IPS DF 4.7 (cell line): ENCODE measurements at regions not wholly inside any gene's neighbourhood (a gene's known extent, or its start where the extent isn't known, plus 50 kb on each side); places are given as distances from the start of the nearest gene placed in this dataset.
"Not testable (repeated sequence)": the region's sequence is repeated elsewhere in the genome, so short reads cannot be mapped to it uniquely, and the experiment has no call there.

Experiments used
- DNase-seq: peaks from one replicate; pipeline ENCODE4 v3.0.0-alpha.2; 2013; ENCODE audit warnings: low spot score; ENCODE audit errors: extremely low read depth

GRCh38 chr5:34436761-34437501 lies 219.2 kb upstream of the RAI14 start:
- no peak for DNase-seq

- DNase-seq = no peak
These were observed 216.5 kb upstream of the RAI14 start for GRCh38 chr5:34439601-34440000.

DNA sequence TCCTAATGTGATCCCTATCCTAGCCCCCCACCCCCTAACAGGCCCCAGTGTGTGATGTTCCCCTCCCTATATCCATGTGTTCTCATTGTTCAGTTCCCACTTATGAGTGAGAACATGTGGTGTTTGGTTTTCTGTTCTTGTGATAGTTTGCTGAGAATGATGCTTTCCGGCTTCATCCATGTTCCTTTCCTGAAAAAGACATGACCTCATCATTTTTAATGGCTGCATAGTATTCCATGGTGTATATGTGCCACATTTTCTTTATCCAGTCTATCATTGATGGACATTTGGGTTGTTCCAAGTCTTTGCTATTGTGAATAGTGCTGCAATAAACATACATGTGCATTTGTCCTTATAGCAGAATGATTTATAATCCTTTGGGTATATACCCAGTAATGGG lies 214.4 kb upstream of the RAI14 start:
- not testable (repeated sequence) for DNase-seq

DNA sequence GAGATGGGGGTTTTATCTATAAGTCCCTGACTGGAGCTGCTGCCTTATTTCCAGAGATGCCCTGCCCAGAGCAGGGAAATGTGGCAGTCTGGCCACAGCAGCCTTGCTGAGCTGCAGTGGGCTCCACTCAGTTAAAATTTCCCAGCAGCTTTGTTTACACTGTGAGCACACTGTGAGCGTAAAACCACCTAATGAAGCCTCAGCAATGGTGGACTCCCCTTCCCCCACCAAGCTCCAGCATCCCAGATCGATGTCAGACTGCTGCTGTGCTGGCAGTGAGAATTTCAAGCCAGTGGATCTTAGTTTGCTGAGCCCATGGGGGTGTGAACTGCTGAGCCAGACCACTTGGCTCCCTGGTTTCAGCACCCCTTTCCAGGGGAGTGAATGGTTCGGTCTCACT lies 208.7 kb upstream of the RAI14 start:
- DNase-seq = no peak

DNA sequence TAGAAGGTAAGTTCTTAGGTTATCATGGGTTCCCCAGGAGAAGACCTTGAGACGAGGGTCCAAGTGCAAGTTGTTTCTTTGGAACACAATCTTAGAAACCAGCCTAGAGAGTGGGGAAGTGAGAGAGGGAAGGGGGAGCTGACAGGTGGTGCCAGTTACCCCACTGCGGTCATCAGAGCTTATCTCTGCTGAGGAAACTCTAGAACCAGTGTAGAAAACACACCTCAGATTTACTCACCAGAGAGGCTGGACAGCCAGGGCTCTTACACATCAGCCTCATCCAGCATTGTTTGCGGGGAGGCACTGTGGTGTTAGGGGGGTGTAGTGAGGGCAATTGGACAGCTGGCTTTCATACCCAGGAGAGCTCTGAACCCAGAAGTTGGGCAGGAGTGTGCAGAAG lies 206.5 kb upstream of the RAI14 start:
- DNase-seq = no peak

GRCh38 chr5:34450338-34450737 lies 205.8 kb upstream of the RAI14 start:
- no peak for DNase-seq

- DNase-seq = no peak
These were observed 203.8 kb upstream of the RAI14 start for GRCh38 chr5:34452170-34452828.

- no peak for DNase-seq
These were observed 201.0 kb upstream of the RAI14 start for GRCh38 chr5:34455098-34455497.

DNA sequence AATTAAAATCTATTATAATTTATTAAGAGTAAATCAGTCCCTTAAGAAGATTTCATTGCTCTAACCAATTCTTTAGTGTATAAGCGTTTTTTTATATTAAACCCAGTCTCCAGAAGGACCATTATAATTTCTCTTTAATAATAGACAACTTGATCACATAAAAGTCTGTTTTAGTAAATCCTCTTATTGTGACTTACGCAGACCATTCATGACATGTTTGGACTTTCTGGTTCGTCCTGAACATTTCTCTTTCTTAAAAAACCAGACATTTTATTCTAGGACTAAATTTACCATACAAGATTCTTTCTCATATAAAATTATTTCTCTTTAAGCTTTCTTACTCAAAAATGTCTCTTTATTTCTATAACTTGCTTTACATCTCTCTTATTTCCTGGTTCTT lies 196.2 kb upstream of the RAI14 start:
- no peak for DNase-seq

- DNase-seq = no peak
These were observed 195.6 kb upstream of the RAI14 start for GRCh38 chr5:34460496-34460895.

DNA sequence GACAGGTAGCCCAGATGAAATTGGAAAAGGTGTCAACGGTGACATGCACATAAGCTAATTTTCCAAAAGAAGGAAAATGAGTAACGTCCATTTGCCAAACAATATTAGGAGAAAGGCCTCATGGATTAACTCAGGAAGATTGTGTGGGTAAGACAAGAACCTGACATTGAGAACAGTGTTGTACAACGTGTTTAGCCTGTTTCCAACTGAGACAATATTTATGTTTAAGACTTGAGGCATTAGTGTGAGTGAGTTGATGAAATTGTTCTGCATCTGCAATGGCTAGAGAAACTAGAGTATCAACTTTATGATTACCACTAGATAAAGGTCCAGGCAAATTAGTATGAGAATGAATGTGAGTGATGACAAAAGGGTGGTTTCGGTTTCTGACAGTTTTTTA lies 191.3 kb upstream of the RAI14 start:
- DNase-seq = no peak

DNA sequence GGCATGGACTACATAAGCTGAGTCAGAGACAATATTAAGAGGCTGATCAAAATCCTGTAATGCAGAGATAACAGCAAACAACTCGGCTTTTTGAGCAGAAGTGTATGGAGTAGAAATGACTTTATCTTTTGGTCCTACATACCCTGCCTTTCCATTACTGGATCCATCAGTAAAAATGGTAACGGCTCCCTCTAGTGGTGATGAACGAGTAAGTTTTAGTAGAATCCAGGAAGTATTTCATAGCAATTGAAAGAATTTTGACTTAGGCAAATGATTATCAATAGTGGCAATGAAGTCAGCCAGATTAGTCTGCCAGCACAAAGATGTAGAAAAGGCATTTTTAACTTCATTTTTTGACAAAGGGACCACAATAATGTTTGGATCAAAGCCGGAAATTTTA lies 190.8 kb upstream of the RAI14 start:
- not testable (repeated sequence) for DNase-seq

- DNase-seq = not testable (repeated sequence)
These were observed 189.4 kb upstream of the RAI14 start for GRCh38 chr5:34466519-34467388.

DNA sequence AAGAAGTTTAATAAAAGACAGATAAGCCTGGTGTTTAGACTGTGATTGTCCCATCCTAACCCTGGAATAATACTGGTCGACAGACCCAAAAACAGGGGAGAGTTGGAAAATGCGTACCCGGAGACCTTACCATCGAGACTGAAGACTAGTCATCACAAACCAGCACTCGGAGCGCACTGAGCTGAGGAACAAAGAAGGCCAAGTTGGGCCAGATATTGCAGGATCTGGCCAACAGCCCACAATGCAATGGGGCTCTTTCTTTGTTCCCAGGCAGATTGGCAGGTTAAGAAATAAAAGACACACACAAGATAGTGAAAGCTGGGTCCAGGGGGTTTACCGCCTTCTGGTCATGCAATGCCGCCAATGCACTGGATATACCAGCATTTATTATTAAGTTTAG lies 188.7 kb upstream of the RAI14 start:
- DNase-seq = no peak

GRCh38 chr5:34467984-34468383 lies 188.1 kb upstream of the RAI14 start:
- not testable (repeated sequence) for DNase-seq

- no peak for DNase-seq
These were observed 186.2 kb upstream of the RAI14 start for GRCh38 chr5:34469971-34470370.

GRCh38 chr5:34474573-34475021 lies 181.5 kb upstream of the RAI14 start:
- DNase-seq = no peak

DNA sequence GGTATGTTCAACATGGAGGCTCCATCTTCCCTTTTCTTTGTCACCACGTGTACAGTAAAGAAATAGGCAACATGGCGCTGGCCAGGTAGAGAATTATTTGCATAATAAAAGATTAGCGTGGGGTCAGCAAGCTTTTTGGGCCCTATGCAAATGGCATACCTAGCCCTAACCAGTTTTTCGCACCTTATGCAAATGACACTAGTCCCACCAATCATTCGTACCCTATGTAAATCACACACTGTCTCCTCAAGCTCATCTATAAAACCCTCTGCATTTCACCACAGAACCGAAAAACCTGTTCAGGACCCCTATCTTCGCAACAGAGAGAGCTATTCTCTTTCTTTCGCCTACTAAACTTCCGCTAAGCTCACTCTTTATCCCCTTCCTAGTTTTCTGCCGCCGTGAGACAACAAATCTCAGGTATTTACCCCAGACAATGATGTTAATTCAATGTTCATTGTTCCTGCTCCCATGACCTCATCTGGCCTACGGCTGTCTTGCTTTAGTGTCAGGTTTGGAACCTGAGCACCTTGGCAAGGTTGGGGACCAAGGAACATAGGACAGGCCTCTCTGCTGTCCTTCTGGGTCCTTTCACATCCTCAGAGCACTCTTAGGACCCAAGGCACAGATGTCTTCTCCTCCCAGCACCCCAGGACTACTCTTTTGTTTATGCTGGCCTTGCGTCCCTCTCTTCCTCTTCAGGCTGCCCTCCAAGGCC lies 180.7 kb upstream of the RAI14 start:
- peak; percentile 88 for DNase-seq

GRCh38 chr5:34476941-34477565 lies 179.1 kb upstream of the RAI14 start:
- DNase-seq = no peak

DNA sequence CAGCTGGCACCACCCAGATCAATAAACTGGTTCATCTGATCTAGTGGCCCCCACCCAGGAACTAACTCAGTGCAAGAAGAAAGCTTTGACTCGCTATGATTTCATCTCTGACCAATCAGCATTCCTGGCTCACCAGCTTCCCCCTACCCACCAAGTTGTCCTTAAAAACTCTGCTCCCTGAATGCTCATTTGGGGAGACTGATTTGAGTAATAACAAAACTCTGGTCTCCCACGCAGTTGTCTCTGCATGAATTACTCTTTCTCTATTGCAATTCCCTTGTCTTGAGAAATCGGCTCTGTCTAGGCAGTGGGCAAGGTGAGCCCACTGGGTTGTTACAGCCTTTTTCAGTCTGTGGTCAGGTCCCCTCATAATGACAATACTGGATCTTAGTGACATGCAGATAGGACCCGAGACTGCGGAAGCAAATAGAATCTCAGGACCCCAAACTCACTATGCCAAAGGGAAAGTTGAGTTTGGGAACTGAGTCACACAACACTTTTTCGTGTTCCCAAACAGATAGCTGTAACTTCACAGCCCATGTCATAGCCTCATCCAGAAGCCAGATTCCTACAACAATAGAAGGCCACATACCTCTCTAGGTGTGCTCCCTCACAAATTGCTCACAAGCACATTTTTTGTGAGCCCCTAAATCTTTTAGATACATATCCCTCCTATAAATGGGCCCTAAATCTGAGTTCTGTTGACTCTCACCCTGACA lies 175.2 kb upstream of the RAI14 start:
- no peak for DNase-seq
